ENCODE measurements at regions not wholly inside any gene's neighbourhood (a gene's known extent, or its start where the extent isn't known, plus 50 kb on each side); places are given as distances from the start of the nearest gene placed in this dataset.

DNA sequence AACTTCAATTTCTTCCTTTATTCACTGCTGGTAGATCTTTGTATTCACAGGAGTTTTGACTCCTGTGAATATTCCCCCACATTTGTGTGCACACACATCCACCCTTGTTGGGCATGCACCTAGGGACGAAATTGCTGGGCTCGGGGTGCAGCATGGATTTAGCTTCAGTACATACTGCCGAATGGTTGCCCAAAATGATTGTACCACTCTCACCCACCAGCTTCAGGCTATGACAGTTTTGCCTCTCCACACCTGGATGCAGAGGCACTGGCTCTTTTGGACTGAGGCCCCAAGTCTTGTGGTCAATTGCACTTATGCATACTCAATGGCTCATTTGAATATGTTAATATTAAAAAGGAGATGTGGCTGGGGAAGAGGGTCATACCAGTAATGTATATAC is 65.1 kb upstream of the ODC1 start:
- Histone ChIP-seq H4K20me1 (ENCODE audit: insufficient read depth) (no peaks in the 10 kb centered on the region), H3K36me3 (replicated peaks in 1 of 2; ENCODE audit: control insufficient read depth in 1 of 2, insufficient read depth in 2 of 2, low read length in 1 of 2) (no peaks in the 10 kb centered on the region), H3K9me3 (peaks cover 18% of the 10 kb centered on the region; the same call in 1 of the 2 replicates), H3K27ac (ENCODE audit: low read depth in 2 of 2, low read length in 1 of 2) (no peak overlapping the region), H2AFZ (ENCODE audit: low read depth) (no peak overlapping the region), H3K4me3 (ENCODE audit: low read depth in 2 of 2, low read length in 1 of 2) (no peak overlapping the region), H3K79me2 (ENCODE audit: insufficient read depth) (no peaks in the 10 kb centered on the region), H3K27me3 (ENCODE audit: insufficient read depth) (no peaks in the 10 kb centered on the region), H3K9me2 (no peaks in the 10 kb centered on the region), H3K9ac (no peak overlapping the region), H3F3A (replicated peaks; ENCODE audit: insufficient read depth) (no peaks in the 10 kb centered on the region), H3K4me1 (ENCODE audit: control insufficient read depth in 1 of 2, insufficient read depth in 2 of 2, low read depth in 1 of 2, low read length in 1 of 2) (no peaks in the 10 kb centered on the region), H3K4me2 (no peak overlapping the region)
- CTCF ChIA-PET = no interaction called here
- 61% methylated on average over 3 of the region's 3 CpGs for WGBS (ENCODE audit: low lambda C conversion rate)
- DNase-seq = no peak
- TF ChIP-seq MEF2A (IDR thresholded peaks at IDR 0.05; ENCODE audit: borderline replicate concordance, low read depth) (no peak), TAF1 (IDR thresholded peaks at IDR 0.05; ENCODE audit: borderline replicate concordance, low read depth, low read length) (no peak), JUND (IDR thresholded peaks at IDR 0.05) (no peak), ELF1 (IDR thresholded peaks at IDR 0.05) (no peak), ZBTB33 (IDR thresholded peaks at IDR 0.05; ENCODE audit: borderline replicate concordance, low read depth) (no peak), RXRA (IDR thresholded peaks at IDR 0.05; ENCODE audit: borderline replicate concordance, low read depth) (no peak), YY1 (IDR thresholded peaks at IDR 0.05; ENCODE audit: low read depth) (no peak), FOXJ3 (CRISPR knock-in tag; IDR thresholded peaks at IDR 0.05) (no peak), GABPA (IDR thresholded peaks at IDR 0.05; ENCODE audit: low read depth) (no peak), POLR2AphosphoS5 (IDR thresholded peaks at IDR 0.05; ENCODE audit: low read depth, low read length) (no peak), MAX (IDR thresholded peaks at IDR 0.05; ENCODE audit: low read depth) (no peak), SIN3A (IDR thresholded peaks at IDR 0.05; ENCODE audit: borderline replicate concordance, low read depth, low read length) (no peak), USF1 (IDR thresholded peaks at IDR 0.05; ENCODE audit: borderline replicate concordance, low read depth) (no peak), REST (IDR thresholded peaks at IDR 0.05; ENCODE audit: low read depth, low read length) (no peak), FOXM1 (IDR thresholded peaks at IDR 0.05; ENCODE audit: low read depth) (no peak), SMC3 (IDR thresholded peaks at IDR 0.05; ENCODE audit: low read depth, low read length) (no peak), IRF3 (IDR thresholded peaks at IDR 0.05; ENCODE audit: low read depth, low read length) (no peak), NRF1 (IDR thresholded peaks at IDR 0.05; ENCODE audit: low read depth, low read length) (no peak), EP300 (IDR thresholded peaks at IDR 0.05; ENCODE audit: borderline replicate concordance in 1 of 2, low read depth in 1 of 2, low read length in 1 of 2) (no peak)
- TF ChIP-seq, protein P1, sequence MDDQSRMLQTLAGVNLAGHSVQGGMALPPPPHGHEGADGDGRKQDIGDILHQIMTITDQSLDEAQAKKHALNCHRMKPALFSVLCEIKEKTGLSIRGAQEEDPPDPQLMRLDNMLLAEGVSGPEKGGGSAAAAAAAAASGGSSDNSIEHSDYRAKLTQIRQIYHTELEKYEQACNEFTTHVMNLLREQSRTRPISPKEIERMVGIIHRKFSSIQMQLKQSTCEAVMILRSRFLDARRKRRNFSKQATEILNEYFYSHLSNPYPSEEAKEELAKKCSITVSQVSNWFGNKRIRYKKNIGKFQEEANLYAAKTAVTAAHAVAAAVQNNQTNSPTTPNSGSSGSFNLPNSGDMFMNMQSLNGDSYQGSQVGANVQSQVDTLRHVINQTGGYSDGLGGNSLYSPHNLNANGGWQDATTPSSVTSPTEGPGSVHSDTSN (IDR thresholded peaks at IDR 0.05) = no peak
- POLR2A ChIA-PET = no interaction called here

Measured in SK-N-SH (cell line).